SK-N-SH (cell line): ENCODE measurements at regions not wholly inside any gene's neighbourhood (a gene's known extent, or its start where the extent isn't known, plus 50 kb on each side); places are given as distances from the start of the nearest gene placed in this dataset.

ENCODE experiments used
- CTCF ChIP-seq: fragments of 200-600 bp; sonication (generic); IDR thresholded peaks from 2 replicates; pipeline ENCODE4 v1.6.1; 2017; ENCODE audit warnings: antibody characterized with exemption, mild to moderate bottlenecking, moderate library complexity
- EP300 ChIP-seq, 2 experiments: IDR thresholded peaks; 2 replicates each; pipeline versions ENCODE4 v1.4.0 to v1.6.1; 2012; ENCODE audit warnings: borderline replicate concordance in 1 of 2, low read depth in 1 of 2, low read length in 1 of 2
- MAX ChIP-seq: IDR thresholded peaks from 2 replicates; pipeline ENCODE4 v1.4.0; 2012; ENCODE audit warnings: low read depth

GRCh38 chr1:4601941-4602340, 52.5 kb upstream of the AJAP1 start:
- TF ChIP-seq MAX (no peak), CTCF (no peak), EP300 (IDR thresholded peaks at IDR 0.05; ENCODE audit: borderline replicate concordance in 1 of 2, low read depth in 1 of 2, low read length in 1 of 2) (no peak)
